Choroid plexus epithelial cell (primary cell): ENCODE measurements at regions not wholly inside any gene's neighbourhood (a gene's known extent, or its start where the extent isn't known, plus 50 kb on each side); places are given as distances from the start of the nearest gene placed in this dataset.

Experiments used
- DNase-seq: peaks from one replicate; pipeline ENCODE4 v3.0.0-alpha.2; 2010; ENCODE audit warnings: low read depth
- H3K4me3 ChIP-seq: 2 replicates; pipeline ENCODE4 v1.5.1; 2011; ENCODE audit warnings: low read depth, mild to moderate bottlenecking, control low read depth, low read length, moderate library complexity
- TF ChIP-seq, protein P1 (sequence below): conservative IDR thresholded peaks from 2 replicates; pipeline ENCODE4 v1.5.1; 2011; ENCODE audit warnings: low read depth, mild to moderate bottlenecking, control low read depth, inconsistent platforms, low read length, moderate library complexity

DNA sequence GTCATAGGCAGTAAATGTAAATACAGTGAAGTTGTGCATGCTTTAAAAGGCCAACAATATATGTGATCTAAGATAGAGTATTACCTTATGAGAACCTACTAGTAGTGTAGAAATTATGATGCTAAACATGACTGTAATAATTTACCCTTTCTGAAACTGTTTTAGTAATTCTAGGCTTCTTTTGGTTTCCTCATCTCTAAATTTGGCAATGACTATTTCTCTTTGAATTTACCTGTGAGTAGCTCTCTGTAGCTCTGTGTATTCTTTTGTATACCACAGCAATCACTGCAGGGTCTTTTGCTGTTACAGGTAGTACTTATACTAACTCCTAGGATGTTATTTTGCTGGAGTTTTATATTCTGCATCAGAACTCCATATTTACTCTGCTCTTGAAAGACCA is 169.6 kb downstream of the KDM5D start:
- H3K4me3 ChIP-seq, result no peak overlapping the region
- TF ChIP-seq, protein P1, sequence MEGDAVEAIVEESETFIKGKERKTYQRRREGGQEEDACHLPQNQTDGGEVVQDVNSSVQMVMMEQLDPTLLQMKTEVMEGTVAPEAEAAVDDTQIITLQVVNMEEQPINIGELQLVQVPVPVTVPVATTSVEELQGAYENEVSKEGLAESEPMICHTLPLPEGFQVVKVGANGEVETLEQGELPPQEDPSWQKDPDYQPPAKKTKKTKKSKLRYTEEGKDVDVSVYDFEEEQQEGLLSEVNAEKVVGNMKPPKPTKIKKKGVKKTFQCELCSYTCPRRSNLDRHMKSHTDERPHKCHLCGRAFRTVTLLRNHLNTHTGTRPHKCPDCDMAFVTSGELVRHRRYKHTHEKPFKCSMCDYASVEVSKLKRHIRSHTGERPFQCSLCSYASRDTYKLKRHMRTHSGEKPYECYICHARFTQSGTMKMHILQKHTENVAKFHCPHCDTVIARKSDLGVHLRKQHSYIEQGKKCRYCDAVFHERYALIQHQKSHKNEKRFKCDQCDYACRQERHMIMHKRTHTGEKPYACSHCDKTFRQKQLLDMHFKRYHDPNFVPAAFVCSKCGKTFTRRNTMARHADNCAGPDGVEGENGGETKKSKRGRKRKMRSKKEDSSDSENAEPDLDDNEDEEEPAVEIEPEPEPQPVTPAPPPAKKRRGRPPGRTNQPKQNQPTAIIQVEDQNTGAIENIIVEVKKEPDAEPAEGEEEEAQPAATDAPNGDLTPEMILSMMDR, result no peak
- no peak for DNase-seq

DNA sequence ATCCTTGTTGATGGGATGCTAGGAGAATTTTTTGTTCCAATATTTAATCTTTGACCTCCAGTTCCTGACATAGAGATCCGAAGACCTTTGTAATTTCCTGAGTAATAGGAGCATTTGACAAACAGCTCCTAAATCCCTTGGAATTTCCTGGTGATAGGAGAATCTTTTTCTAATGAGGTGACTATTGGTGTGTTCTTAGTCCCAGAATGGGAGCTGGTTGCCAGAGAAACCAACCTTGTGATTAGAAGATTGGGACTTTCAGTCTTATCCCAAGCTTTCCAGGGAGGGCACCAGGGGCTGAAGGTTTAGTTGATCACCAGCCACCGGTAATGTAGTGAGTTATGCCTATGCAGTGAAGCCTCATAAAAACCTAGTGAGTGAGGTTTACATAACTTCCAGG is 170.9 kb downstream of the KDM5D start:
- no peak overlapping the region for H3K4me3 ChIP-seq
- TF ChIP-seq, protein P1, result no peak
- no peak for DNase-seq

DNA sequence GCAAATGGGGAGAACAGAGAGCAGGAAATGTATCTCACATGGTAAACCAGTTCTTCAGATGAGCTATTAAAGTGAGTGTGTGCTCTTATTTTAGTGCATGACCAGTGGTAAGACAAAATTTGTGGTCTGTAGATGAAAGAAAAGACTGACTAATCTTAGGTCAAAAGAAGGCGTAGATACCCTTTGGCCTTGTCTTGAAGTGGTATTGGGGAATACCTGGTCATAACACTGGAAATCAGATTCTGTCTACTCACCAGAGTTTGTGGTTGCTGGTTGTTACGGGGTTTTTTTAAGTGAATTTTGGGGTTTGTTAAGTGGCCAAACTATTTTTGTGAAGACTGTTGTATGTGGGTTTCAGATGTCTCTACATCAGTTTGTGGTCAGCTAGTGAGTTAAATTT is 173.5 kb downstream of the KDM5D start:
- DNase-seq, result no peak
- no peak overlapping the region for H3K4me3 ChIP-seq
- TF ChIP-seq, protein P1, result no peak

DNA sequence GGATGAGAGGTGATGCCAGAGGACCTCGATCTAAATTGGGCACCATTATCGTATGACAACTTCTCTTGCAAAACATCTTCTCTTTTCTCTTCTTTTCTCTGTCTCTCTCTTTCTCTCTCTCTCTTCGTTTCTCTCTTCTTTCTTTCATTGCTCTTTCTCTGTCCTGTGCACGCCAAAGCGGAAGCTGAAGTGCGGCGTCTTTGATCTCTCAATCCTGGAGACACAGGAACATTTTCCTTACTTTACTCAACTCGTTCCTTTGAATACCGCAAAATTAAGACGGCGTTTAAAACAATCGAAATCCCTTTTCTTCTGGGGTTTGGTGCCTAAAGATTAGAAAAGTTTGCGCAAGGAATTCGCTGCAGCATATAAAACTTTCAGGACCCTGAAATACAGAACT is 176.6 kb downstream of the KDM5D start:
- peak overlapping the region; percentile 78 for H3K4me3 ChIP-seq
- DNase-seq, result peak; percentile 22
- TF ChIP-seq, protein P1, result no peak

DNA sequence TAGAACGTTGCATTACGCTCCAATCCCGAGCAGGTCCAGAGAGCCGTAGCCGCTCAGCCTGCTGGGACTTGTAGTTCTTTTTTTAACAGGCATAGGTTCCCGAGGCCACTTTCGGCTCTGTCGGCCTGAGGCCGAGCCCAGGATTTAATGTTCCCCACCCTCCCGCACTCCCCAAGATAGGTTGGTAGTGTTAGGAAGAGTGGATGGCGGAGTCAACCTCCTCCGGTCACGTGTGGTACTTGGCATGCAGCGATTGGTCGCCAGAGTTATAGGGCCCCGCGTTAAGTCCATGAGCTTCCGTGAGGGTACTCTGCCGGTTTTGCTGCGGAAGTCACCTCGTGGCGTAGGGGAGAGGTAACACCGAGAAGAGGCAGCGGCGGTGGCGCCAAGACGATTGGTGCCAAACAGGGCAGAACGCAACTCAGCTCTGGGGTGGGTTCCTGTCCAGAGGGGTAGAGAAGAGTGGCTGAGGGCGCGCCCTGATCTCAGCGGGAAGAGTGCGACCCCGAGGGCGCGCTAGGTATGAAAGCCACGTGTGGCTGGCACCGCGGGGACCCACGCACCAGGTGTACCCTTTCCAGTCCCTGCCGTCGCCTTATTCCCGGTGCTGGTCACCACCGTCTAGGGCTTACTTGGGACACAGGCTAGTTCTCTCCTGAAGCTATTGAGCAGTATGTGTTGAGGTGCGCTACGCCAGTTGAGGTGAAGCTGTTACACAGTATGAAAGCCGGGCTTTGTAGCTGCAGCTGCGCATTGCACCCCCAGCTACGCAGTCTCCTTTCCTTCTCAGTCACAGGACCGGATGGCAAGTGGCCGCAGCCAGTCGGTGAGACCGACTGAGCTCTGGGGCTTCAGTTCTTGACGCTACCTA is 177.2 kb downstream of the KDM5D start:
- DNase-seq, result peak; percentile 97
- peak overlapping the region; percentile 78 for H3K4me3 ChIP-seq
- TF ChIP-seq, protein P1, result no peak

DNA sequence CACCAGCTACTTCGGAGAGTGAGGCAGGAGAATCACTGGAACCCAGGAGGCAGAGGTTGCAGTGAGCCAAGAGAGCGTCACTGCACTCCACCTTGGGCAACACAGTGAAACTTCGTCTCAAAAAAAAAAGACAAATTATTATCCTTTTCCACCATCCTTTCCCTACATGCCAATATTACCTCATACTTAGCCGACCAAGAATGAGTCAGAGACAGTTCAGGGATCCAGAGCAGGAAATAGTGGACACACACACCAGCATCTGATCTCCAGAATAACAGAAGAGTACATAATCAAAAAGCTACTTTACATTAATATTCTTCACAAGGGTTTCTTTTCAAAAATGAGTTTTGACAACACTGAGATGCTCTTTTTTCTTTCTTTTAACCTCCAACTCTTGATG is 185.4 kb downstream of the KDM5D start:
- TF ChIP-seq, protein P1, result no peak
- peak; percentile 56 for DNase-seq
- no peak overlapping the region for H3K4me3 ChIP-seq

DNA sequence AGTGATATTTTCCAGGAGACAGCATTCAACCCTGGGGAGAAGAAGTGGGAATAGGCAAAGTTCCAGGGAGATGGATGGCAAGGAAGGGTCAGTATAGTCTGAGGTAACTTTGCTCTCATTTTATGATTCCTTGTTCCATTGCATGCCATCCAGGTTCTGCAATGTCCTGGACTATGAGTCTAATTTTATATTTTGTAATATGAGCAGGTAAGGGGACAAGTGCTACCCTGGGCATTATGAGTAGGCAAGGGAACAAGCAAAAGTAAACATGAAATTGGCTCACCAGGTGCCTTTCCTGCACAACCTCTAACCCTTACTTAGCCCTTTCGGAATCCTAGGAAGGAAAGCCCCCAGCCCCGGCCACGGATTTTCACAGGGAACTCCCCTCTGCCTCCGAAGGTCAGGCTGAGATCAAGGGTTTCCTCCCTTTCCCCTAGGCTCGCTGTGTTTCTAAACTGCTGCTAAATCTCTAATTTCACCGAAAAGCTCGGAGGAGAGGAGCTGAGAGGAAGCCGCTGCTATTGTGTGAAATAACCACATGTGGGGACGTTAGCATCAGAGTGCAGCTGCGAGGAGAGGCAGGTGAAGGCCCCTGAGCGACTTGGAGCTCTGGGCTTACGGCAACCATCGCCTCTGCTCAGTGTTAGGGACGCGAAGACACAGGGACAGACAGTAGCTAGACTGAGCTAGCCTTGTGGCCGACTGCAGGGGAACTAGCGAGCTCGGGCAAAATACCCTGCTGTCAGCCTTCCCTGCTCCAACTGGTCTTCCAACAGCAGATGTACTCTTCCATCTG is 194.7 kb downstream of the KDM5D start:
- TF ChIP-seq, protein P1, result no peak
- H3K4me3 ChIP-seq, result no peak overlapping the region

More for the DNA sequence above, 194.7 kb downstream of the KDM5D start:
- DNase-seq, result no peak
